ENCODE measurements at regions not wholly inside any gene's neighbourhood (a gene's known extent, or its start where the extent isn't known, plus 50 kb on each side); places are given as distances from the start of the nearest gene placed in this dataset.

DNA sequence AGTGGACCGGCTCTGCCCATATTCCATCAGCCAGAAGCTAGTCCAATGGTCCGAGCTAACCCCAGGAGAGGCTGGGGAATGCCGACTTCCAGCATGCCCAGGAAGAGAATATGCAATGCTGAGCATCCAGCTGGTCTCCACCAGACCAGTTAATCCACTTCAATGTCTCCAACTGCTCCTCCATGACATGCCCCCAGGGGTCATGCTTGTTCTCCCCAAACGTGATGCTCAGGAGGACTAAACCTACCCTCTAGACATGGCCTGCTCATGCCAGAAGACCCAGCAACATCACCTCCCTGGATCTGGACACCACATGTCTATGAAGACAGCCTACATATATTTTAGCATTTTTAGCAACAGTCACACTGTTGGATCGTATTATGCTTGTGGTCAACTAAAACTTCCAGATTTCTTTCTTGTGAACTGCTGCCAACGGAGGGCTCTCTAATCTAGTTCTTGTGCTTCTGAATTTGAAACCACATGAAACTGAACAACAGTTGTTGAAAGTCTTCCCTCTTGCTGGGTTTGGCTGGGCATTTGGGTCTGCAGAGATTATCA lies 245.1 kb downstream of the SOX9 start:
- TF ChIP-seq, protein P1, sequence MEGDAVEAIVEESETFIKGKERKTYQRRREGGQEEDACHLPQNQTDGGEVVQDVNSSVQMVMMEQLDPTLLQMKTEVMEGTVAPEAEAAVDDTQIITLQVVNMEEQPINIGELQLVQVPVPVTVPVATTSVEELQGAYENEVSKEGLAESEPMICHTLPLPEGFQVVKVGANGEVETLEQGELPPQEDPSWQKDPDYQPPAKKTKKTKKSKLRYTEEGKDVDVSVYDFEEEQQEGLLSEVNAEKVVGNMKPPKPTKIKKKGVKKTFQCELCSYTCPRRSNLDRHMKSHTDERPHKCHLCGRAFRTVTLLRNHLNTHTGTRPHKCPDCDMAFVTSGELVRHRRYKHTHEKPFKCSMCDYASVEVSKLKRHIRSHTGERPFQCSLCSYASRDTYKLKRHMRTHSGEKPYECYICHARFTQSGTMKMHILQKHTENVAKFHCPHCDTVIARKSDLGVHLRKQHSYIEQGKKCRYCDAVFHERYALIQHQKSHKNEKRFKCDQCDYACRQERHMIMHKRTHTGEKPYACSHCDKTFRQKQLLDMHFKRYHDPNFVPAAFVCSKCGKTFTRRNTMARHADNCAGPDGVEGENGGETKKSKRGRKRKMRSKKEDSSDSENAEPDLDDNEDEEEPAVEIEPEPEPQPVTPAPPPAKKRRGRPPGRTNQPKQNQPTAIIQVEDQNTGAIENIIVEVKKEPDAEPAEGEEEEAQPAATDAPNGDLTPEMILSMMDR (conservative IDR thresholded peaks at IDR 0.05; ENCODE audit: low read depth, low read length) = no peak
- no peak for TF ChIP-seq EZH2 (IDR thresholded peaks at IDR 0.05; ENCODE audit: borderline replicate concordance, low read depth, low read length, poor library complexity, severe bottlenecking)

Measured in A673 (cell line).